ENCODE measurements at regions not wholly inside any gene's neighbourhood (a gene's known extent, or its start where the extent isn't known, plus 50 kb on each side); places are given as distances from the start of the nearest gene placed in this dataset.

- no peaks in the 10 kb centered on the region for H3K27me3 ChIP-seq (ENCODE audit: control insufficient read depth, insufficient read depth, low read length)
- no peaks in the 10 kb centered on the region for H3K36me3 ChIP-seq (replicated peaks; ENCODE audit: control insufficient read depth, insufficient read depth, low read length)
- no peak overlapping the region for H3K4me3 ChIP-seq (ENCODE audit: insufficient read depth, low read depth, low read length)
- DNase-seq, result no peak
Observed at GRCh38 chr22:26732284-26732683, 74.9 kb downstream of the MIAT start.

- H3K4me3 ChIP-seq (ENCODE audit: insufficient read depth, low read depth, low read length), result no peak overlapping the region
- H3K36me3 ChIP-seq (replicated peaks; ENCODE audit: control insufficient read depth, insufficient read depth, low read length), result no peaks in the 10 kb centered on the region
- DNase-seq, result no peak
- no peaks in the 10 kb centered on the region for H3K27me3 ChIP-seq (ENCODE audit: control insufficient read depth, insufficient read depth, low read length)
Observed at GRCh38 chr22:26734339-26735018, 77.1 kb downstream of the MIAT start.

- H3K36me3 ChIP-seq (replicated peaks; ENCODE audit: control insufficient read depth, insufficient read depth, low read length), result no peaks in the 10 kb centered on the region
- no peak for DNase-seq
- H3K27me3 ChIP-seq (ENCODE audit: control insufficient read depth, insufficient read depth, low read length), result no peaks in the 10 kb centered on the region
- H3K4me3 ChIP-seq (ENCODE audit: insufficient read depth, low read depth, low read length), result no peak overlapping the region
Observed at GRCh38 chr22:26735019-26735409, 77.6 kb downstream of the MIAT start.

GRCh38 chr22:26737262-26737661 is 79.9 kb downstream of the MIAT start:
- H3K36me3 ChIP-seq (replicated peaks; ENCODE audit: control insufficient read depth, insufficient read depth, low read length), result no peaks in the 10 kb centered on the region
- no peak overlapping the region for H3K4me3 ChIP-seq (ENCODE audit: insufficient read depth, low read depth, low read length)
- no peak for DNase-seq
- H3K27me3 ChIP-seq (ENCODE audit: control insufficient read depth, insufficient read depth, low read length), result no peaks in the 10 kb centered on the region

GRCh38 chr22:26740253-26740652 is 82.9 kb downstream of the MIAT start:
- DNase-seq, result no peak
- no peak overlapping the region for H3K4me3 ChIP-seq (ENCODE audit: insufficient read depth, low read depth, low read length)
- H3K27me3 ChIP-seq (ENCODE audit: control insufficient read depth, insufficient read depth, low read length), result no peaks in the 10 kb centered on the region
- no peaks in the 10 kb centered on the region for H3K36me3 ChIP-seq (replicated peaks; ENCODE audit: control insufficient read depth, insufficient read depth, low read length)

- Histone ChIP-seq H3K4me3 (ENCODE audit: insufficient read depth, low read depth, low read length) (no peak overlapping the region), H3K36me3 (replicated peaks; ENCODE audit: control insufficient read depth, insufficient read depth, low read length) (no peaks in the 10 kb centered on the region), H3K27me3 (ENCODE audit: control insufficient read depth, insufficient read depth, low read length) (no peaks in the 10 kb centered on the region)
- no peak for DNase-seq
Observed at GRCh38 chr22:26743149-26743548, 85.8 kb downstream of the MIAT start.

- no peaks in the 10 kb centered on the region for H3K36me3 ChIP-seq (replicated peaks; ENCODE audit: control insufficient read depth, insufficient read depth, low read length)
- H3K27me3 ChIP-seq (ENCODE audit: control insufficient read depth, insufficient read depth, low read length), result no peaks in the 10 kb centered on the region
- no peak overlapping the region for H3K4me3 ChIP-seq (ENCODE audit: insufficient read depth, low read depth, low read length)
- no peak for DNase-seq
Observed at GRCh38 chr22:26744892-26745808, 87.8 kb downstream of the MIAT start.

DNA sequence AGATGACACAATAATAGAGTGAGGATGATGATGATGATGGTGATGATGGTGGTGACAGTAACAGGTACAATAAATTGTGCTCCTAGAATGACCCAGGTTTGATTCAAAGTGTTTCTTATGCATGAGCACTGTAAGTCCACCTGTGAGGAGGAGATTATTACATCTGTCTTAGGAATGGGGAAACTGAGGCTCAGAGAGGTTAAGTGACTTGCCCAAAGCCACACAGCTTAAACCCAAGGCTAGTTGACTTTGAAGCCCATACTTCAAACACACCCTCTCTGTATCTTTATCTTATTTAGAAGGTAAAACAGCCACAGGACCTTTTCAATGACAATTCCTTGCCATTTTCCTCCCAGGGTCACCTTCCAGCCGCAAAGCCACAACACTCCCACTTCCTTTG is 88.9 kb downstream of the MIAT start:
- no peak for DNase-seq
- no peaks in the 10 kb centered on the region for H3K36me3 ChIP-seq (replicated peaks; ENCODE audit: control insufficient read depth, insufficient read depth, low read length)
- H3K4me3 ChIP-seq (ENCODE audit: insufficient read depth, low read depth, low read length), result no peak overlapping the region
- H3K27me3 ChIP-seq (ENCODE audit: control insufficient read depth, insufficient read depth, low read length), result no peaks in the 10 kb centered on the region

DNA sequence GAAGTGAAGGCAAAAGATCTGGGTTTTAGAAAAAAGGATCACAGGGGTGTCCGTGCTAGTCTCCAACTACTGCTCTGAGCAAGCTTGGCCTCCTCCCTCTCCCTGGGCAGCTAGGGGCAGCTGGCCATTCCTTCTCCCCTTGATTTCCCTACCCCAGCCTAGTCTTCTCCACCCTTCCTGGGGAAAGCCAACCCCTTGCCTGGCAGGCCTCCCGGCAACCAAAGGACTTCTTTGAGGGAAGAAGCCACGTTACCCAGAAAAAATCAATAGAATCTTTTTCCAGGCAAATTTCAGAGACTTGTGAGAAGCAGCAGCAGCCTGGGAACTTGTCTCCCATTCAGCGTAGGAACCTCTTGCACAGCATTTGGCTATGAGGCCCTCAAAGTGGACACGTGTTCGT is 91.5 kb downstream of the MIAT start:
- Histone ChIP-seq H3K27me3 (ENCODE audit: control insufficient read depth, insufficient read depth, low read length) (no peaks in the 10 kb centered on the region), H3K4me3 (ENCODE audit: insufficient read depth, low read depth, low read length) (no peak overlapping the region), H3K36me3 (replicated peaks; ENCODE audit: control insufficient read depth, insufficient read depth, low read length) (no peaks in the 10 kb centered on the region)
- DNase-seq, result no peak

DNA sequence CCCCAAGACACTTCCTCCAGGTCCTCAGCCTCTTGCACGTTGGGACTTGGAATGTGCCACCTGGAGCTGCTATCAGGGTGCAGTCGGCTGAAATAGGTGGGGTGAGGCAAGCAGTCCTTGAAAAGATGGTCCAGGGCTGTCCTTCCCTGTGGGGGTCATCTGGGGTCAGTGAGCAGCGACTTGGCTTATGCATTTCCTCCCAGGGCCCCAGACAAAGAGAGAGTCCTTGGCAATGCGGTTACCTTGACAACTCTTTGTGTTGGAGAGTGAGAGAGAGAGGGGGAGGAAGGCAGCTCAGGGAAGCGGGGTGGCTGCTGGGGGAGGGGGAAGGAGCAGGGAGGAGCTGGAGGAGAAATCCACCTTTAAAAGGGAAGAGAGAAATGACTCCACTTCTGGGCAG is 93.8 kb downstream of the MIAT start:
- Histone ChIP-seq H3K27me3 (ENCODE audit: control insufficient read depth, insufficient read depth, low read length) (no peaks in the 10 kb centered on the region), H3K4me3 (ENCODE audit: insufficient read depth, low read depth, low read length) (no peak overlapping the region), H3K36me3 (replicated peaks; ENCODE audit: control insufficient read depth, insufficient read depth, low read length) (no peaks in the 10 kb centered on the region)
- peak; percentile 85 for DNase-seq

GRCh38 chr22:26753125-26753862 is 95.9 kb downstream of the MIAT start:
- H3K27me3 ChIP-seq (ENCODE audit: control insufficient read depth, insufficient read depth, low read length), result no peaks in the 10 kb centered on the region
- H3K4me3 ChIP-seq (ENCODE audit: insufficient read depth, low read depth, low read length), result no peak overlapping the region
- no peaks in the 10 kb centered on the region for H3K36me3 ChIP-seq (replicated peaks; ENCODE audit: control insufficient read depth, insufficient read depth, low read length)
- peak; percentile 69 for DNase-seq

- Histone ChIP-seq H3K36me3 (replicated peaks; ENCODE audit: control insufficient read depth, insufficient read depth, low read length) (no peaks in the 10 kb centered on the region), H3K27me3 (ENCODE audit: control insufficient read depth, insufficient read depth, low read length) (no peaks in the 10 kb centered on the region), H3K4me3 (ENCODE audit: insufficient read depth, low read depth, low read length) (peak overlapping the region; percentile 16; the same call in 1 of the 2 replicates)
- DNase-seq, result peak; percentile 95
Observed at GRCh38 chr22:26756675-26757293, 99.4 kb downstream of the MIAT start.

DNA sequence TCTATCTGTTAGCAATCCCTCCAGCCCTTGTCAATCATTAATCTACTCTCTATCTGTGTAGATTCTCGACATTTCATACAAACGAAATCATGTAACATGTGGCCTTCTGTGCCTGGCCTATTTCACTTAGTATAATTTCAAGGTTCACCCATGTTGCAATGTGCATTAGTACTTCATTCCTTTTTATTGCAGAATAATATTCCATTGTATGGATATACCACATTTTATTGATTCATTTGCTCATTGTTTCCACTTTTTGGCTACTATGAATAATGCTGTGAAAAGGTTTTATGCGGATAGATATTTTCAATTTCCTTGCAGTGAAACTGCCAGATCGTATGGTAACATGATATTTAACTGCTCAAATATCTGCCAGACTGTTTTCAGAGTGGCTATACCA is 100.1 kb downstream of the MIAT start:
- Histone ChIP-seq H3K4me3 (ENCODE audit: insufficient read depth, low read depth, low read length) (no peak overlapping the region), H3K36me3 (replicated peaks; ENCODE audit: control insufficient read depth, insufficient read depth, low read length) (no peaks in the 10 kb centered on the region), H3K27me3 (ENCODE audit: control insufficient read depth, insufficient read depth, low read length) (no peaks in the 10 kb centered on the region)
- no peak for DNase-seq

Data from H7 (cell line).